A549 (cell line): ENCODE measurements at regions not wholly inside any gene's neighbourhood (a gene's known extent, or its start where the extent isn't known, plus 50 kb on each side); places are given as distances from the start of the nearest gene placed in this dataset.

Source experiments
- EP300 ChIP-seq, 2 experiments: fragments of >200 bp; sonication (Bioruptor Twin); formaldehyde crosslinking; IDR thresholded peaks; 2 replicates in 1 of 2; 3 replicates in 1 of 2; pipeline ENCODE4 v1.6.1; 2016 to 2017
- TF ChIP-seq, protein P1 (sequence below): fragments of 200-600 bp; sonication (generic); IDR thresholded peaks from 2 replicates; pipeline ENCODE4 v1.6.1; 2016; ENCODE audit warnings: antibody characterized with exemption, mild to moderate bottlenecking, moderate library complexity
- TF ChIP-seq, protein P2 (sequence below): fragments of >200 bp; sonication (Bioruptor Twin); formaldehyde crosslinking; IDR thresholded peaks from 3 replicates; pipeline ENCODE4 v1.5.1; 2016
- TF ChIP-seq, protein P3 (sequence below): IDR thresholded peaks from 2 replicates; pipeline ENCODE4 v1.6.1; 2012
- TF ChIP-seq, protein P4 (sequence below): fragments of 450-650 bp; IDR thresholded peaks from 2 replicates; pipeline ENCODE4 v1.6.1; 2014; ENCODE audit warnings: antibody characterized with exemption

DNA sequence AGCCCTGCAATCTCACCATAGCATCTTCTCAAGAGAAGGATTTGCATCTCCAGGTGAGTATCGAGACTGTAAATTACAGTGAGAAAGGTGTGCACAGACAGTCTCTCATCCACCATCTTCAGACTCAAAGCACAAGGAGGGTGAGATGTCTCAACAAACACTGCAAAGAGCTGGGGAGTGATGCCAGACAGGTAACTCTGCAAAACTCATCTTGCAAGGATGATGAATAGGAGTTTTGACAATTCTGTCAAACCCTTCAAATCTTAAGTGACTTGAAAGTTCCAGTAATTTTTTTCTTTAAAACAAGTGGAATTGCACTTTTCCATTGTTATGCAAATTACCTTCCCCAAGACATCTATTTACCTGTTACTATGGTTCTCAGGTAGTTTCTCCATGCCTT lies 277.2 kb upstream of the VCX3A start:
- TF ChIP-seq, protein P1, sequence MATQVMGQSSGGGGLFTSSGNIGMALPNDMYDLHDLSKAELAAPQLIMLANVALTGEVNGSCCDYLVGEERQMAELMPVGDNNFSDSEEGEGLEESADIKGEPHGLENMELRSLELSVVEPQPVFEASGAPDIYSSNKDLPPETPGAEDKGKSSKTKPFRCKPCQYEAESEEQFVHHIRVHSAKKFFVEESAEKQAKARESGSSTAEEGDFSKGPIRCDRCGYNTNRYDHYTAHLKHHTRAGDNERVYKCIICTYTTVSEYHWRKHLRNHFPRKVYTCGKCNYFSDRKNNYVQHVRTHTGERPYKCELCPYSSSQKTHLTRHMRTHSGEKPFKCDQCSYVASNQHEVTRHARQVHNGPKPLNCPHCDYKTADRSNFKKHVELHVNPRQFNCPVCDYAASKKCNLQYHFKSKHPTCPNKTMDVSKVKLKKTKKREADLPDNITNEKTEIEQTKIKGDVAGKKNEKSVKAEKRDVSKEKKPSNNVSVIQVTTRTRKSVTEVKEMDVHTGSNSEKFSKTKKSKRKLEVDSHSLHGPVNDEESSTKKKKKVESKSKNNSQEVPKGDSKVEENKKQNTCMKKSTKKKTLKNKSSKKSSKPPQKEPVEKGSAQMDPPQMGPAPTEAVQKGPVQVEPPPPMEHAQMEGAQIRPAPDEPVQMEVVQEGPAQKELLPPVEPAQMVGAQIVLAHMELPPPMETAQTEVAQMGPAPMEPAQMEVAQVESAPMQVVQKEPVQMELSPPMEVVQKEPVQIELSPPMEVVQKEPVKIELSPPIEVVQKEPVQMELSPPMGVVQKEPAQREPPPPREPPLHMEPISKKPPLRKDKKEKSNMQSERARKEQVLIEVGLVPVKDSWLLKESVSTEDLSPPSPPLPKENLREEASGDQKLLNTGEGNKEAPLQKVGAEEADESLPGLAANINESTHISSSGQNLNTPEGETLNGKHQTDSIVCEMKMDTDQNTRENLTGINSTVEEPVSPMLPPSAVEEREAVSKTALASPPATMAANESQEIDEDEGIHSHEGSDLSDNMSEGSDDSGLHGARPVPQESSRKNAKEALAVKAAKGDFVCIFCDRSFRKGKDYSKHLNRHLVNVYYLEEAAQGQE, result no peak
- TF ChIP-seq, protein P2, sequence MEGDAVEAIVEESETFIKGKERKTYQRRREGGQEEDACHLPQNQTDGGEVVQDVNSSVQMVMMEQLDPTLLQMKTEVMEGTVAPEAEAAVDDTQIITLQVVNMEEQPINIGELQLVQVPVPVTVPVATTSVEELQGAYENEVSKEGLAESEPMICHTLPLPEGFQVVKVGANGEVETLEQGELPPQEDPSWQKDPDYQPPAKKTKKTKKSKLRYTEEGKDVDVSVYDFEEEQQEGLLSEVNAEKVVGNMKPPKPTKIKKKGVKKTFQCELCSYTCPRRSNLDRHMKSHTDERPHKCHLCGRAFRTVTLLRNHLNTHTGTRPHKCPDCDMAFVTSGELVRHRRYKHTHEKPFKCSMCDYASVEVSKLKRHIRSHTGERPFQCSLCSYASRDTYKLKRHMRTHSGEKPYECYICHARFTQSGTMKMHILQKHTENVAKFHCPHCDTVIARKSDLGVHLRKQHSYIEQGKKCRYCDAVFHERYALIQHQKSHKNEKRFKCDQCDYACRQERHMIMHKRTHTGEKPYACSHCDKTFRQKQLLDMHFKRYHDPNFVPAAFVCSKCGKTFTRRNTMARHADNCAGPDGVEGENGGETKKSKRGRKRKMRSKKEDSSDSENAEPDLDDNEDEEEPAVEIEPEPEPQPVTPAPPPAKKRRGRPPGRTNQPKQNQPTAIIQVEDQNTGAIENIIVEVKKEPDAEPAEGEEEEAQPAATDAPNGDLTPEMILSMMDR, result no peak
- TF ChIP-seq, protein P3, sequence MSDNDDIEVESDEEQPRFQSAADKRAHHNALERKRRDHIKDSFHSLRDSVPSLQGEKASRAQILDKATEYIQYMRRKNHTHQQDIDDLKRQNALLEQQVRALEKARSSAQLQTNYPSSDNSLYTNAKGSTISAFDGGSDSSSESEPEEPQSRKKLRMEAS, result no peak
- no peak for TF ChIP-seq EP300 (IDR thresholded peaks at IDR 0.05)
- TF ChIP-seq, protein P4, sequence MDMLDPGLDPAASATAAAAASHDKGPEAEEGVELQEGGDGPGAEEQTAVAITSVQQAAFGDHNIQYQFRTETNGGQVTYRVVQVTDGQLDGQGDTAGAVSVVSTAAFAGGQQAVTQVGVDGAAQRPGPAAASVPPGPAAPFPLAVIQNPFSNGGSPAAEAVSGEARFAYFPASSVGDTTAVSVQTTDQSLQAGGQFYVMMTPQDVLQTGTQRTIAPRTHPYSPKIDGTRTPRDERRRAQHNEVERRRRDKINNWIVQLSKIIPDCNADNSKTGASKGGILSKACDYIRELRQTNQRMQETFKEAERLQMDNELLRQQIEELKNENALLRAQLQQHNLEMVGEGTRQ, result no peak
